AG10803 (cell line): ENCODE measurements at regions not wholly inside any gene's neighbourhood (a gene's known extent, or its start where the extent isn't known, plus 50 kb on each side); places are given as distances from the start of the nearest gene placed in this dataset.

Experiments
- DNase-seq: peaks from one replicate; pipeline ENCODE4 v3.0.0; 2010; ENCODE audit warnings: low read depth
- H3K4me3 ChIP-seq: 2 replicates; pipeline ENCODE4 v1.5.1; 2011; ENCODE audit warnings: mild to moderate bottlenecking, low read length, control low read depth
- TF ChIP-seq, protein P1 (sequence below): conservative IDR thresholded peaks from 2 replicates; pipeline ENCODE4 v1.5.1; 2011; ENCODE audit warnings: mild to moderate bottlenecking, low read length, control low read depth, inconsistent platforms

DNA sequence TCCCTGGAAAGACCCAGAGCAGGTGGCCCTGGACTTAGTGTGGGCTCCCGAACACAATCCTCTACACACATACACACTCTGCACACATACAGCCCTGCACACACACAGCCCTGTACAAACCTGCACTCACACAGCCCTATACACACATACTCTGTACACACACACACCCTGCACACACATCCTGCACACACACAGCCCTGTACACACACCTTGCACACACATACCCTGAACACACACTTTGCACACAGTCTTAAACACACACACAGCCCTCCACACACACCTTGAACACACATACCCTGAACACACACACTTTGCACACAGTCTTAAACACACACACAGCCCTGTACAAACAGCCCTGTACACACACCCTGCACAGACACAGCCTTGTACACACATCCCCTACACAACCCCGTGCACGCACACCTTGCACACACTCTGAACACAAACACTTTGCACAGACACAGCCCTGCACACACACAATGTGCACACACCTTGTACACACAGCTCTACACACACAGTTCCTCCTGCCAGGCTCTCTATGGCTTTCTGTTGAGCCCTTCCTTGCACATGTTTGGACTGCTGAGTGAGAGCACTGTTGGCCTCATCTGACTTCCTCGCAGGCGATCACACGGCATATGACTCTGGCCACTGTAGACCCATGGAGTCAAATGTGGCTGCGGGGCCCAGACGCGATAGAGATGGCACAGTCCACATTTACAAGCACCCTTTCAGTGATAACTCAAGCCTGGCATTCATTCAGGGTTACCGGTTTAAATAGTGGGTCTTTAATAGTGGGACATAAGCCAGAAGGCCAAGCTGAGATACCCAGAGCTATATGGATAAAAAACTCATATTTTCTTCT is 245.7 kb upstream of the IRX1 start:
- TF ChIP-seq, protein P1, sequence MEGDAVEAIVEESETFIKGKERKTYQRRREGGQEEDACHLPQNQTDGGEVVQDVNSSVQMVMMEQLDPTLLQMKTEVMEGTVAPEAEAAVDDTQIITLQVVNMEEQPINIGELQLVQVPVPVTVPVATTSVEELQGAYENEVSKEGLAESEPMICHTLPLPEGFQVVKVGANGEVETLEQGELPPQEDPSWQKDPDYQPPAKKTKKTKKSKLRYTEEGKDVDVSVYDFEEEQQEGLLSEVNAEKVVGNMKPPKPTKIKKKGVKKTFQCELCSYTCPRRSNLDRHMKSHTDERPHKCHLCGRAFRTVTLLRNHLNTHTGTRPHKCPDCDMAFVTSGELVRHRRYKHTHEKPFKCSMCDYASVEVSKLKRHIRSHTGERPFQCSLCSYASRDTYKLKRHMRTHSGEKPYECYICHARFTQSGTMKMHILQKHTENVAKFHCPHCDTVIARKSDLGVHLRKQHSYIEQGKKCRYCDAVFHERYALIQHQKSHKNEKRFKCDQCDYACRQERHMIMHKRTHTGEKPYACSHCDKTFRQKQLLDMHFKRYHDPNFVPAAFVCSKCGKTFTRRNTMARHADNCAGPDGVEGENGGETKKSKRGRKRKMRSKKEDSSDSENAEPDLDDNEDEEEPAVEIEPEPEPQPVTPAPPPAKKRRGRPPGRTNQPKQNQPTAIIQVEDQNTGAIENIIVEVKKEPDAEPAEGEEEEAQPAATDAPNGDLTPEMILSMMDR, result no peak
- no peak overlapping the region for H3K4me3 ChIP-seq
- DNase-seq, result no peak

DNA sequence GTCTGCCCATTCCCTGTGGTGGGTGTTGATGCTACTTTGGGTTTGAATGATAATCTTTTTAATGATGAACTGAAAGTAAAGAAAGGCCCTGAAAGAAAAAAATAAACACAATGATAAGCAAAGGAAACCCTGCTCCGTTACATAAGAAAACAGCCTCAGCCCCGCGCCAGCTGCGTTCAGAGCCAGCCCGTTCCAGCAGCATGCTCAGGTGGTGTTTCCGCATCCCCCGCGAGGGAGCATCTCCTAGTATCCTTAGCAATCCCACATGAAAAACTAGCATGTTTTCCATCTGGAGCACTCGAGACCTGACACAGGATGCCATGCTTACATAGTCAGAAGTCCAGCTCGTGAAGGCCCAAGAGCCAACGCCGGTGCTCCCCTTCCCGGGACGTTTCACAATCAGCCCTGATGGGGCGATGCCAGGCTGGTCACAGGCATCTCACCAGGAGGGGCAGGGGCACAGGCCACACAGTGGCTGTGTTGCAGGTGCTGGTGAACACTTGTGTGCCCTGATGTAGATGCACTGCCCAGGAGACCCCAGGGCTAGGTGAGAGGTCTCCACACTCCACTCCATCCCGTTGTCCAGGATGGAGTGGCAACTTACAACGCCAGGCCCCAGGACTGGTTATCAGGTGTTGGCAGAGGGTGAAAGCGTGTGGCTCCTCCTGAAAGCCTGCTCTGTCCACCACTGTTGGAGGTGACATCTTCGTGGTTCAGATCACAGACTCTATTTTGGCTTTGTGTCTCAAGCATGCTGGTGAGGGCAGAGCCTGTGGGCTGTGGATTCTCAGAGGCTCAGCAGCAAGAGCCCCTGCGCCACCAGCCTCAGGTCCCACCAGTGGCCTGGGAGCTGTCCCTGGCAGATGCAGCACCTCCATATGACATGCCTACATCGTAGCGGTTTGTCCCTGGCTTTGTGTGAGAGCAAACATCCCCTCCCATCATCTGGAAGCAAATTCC is 246.8 kb upstream of the IRX1 start:
- no peak for DNase-seq

DNA sequence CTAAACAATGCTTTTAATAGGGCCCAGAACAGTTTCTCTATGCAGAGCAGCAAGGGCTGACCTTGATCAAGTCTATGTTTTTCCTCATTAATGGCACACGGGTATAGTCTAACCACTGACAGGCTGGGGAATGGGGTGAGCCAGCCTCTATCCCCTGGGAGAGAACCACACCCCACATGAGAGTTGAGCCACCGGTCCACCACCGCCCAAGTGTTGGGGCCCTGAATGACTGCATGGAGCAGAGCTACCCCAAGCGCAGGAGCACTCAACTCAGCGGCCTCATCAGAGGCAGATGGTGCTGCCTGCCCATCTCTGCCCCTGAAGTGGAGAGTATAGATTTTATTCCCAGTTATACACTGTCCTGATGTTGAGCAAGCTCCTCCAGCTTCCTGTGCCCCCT is 247.9 kb upstream of the IRX1 start:
- DNase-seq, result no peak
- H3K4me3 ChIP-seq, result no peak overlapping the region
- TF ChIP-seq, protein P1, result no peak

More for the DNA sequence above, 246.8 kb upstream of the IRX1 start:
- TF ChIP-seq, protein P1, result no peak
- H3K4me3 ChIP-seq, result no peak overlapping the region

DNA sequence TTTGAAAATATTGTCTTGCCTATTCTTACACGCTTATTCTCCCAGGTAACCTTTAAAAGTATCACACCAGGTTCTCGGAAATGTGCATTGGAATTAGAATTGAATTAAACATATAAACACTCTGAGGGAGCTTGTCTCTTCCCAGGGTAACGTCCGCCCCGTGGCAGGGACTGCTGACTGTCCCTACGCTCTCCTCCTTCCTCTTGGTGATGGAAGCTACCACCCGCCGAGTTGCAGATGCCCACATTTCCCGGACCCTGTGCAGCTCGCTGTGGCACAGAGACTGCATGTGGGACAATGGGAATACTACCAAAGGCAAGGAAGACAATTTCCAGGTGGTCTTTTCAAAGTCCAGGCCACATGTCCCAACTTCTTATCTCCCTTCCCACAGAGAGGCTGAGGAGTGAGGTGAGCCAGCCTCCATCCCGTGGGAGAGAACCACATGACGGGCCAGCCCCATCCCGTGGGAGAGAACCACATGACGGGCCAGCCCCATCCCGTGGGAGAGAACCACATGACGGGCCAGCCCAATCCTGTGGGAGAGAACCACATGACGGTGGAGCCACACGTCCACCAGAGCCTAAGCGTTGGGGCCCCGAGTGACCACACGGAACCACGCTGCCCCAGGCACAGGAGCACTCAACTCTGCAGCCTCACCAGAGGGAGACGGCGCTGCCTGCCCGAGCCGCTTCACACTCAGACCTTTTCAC is 249.4 kb upstream of the IRX1 start:
- TF ChIP-seq, protein P1, result no peak
- no peak for DNase-seq
- no peak overlapping the region for H3K4me3 ChIP-seq

DNA sequence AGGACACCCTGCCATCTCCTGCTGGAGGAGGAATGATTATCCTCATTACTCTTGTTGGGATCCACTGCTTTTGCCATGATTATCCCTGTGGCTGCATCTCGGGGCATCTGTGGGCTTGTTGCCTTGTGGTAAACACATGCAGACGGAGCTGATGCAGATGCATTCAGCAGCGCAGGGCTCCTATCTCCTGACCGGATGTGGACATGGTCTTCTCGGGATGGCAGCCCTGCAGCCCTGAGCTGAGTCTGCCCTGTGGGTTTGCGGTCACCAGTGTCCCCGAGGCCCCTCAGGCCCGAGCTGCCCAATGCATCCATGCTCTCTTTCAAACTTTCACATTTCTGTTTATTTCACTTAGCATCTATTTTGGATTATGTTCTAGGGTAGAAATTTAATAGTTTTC is 250.4 kb upstream of the IRX1 start:
- H3K4me3 ChIP-seq, result no peak overlapping the region
- DNase-seq, result no peak
- TF ChIP-seq, protein P1, result no peak

DNA sequence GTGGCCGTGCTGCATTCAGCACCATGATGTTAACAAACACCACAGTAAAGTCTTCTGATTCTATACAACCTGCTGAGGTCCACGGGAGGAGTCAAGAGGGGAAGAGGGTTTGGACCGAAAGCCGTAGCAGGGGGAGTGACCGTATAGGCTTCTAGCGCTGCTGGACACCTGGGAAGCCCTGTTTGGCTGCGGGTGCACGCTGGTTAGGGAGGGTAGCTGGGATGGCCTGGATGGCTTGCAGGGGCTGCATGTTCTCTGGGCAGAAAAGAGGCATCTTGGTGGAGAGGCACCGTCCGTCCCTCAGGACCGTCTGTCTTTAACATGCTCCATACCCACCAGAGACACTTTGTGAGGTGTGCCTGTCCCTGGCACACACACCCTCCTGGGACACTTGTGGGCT is 251.0 kb upstream of the IRX1 start:
- no peak for DNase-seq
- TF ChIP-seq, protein P1, result no peak
- H3K4me3 ChIP-seq, result no peak overlapping the region
